HCT116 (cell line): ENCODE measurements at regions not wholly inside any gene's neighbourhood (a gene's known extent, or its start where the extent isn't known, plus 50 kb on each side); places are given as distances from the start of the nearest gene placed in this dataset.

Experiments used
- ATAC-seq: fragments of 200-7000 bp; cut with Tn5 transposase; 2 replicates; pipeline ENCODE4 v1.9.1; 2020; ENCODE audit warnings: mild to moderate bottlenecking, moderate library complexity
- BruUV-seq: library from RNA; stranded (reverse); fragments of 400-500 nt; replicated peaks from 2 replicates; lab custom pipeline; 2021; lab: Mats Ljungman, UMichigan
- CTCF ChIA-PET: fragments of 300-600 bp; sonication (Branson Sonifier 250); formaldehyde crosslinking; loops from one replicate; lab custom pipeline; 2021; ENCODE audit warnings: antibody characterized with exemption; lab: Charles Lee
- POLR2A ChIA-PET: fragments of 300-600, 350-600 bp; sonication (Branson Sonifier 250); formaldehyde crosslinking; loops from one replicate; lab custom pipeline; 2021; ENCODE audit warnings: antibody characterized with exemption; lab: Charles Lee
- RAD21 ChIA-PET, 2 experiments: fragments of 300-600 bp; sonication (Branson Sonifier 250); formaldehyde crosslinking; loops; one replicate each; lab custom pipeline; 2023; ENCODE audit warnings: low total read pairs in 2 of 2; ENCODE audit not compliant: uncharacterized antibody in 2 of 2, unreplicated experiment in 2 of 2, low non-redundant PET in 1 of 2; lab: Charles Lee
- DNase-seq: peaks from one replicate; pipeline ENCODE4 v3.0.0-alpha.2; 2010; ENCODE audit warnings: low read depth, low spot score
- H2AFZ ChIP-seq: fragments of 200-600 bp; shearing (Covaris generic), sonication (generic); 2 replicates; pipeline ENCODE4 v1.6.1; 2017; ENCODE audit warnings: low read depth, mixed run types, mixed read lengths, antibody characterized with exemption, low read length; ENCODE audit not compliant: poor library complexity, severe bottlenecking
- H3K27ac ChIP-seq: 2 replicates; pipeline ENCODE4 v1.5.1; 2012; ENCODE audit warnings: low read depth, low read length
- H3K27me3 ChIP-seq: fragments of 200-600 bp; sonication (generic); 2 replicates; pipeline ENCODE4 v1.6.1; 2016; ENCODE audit warnings: mixed run types, low read length, mixed read lengths; ENCODE audit not compliant: insufficient read depth
- H3K36me3 ChIP-seq, 2 experiments: fragments of 200-500 bp in 1 of 2; fragments of 200-600 bp in 1 of 2; sonication (Bioruptor generic) in 1 of 2; sonication (generic) in 1 of 2; 2 replicates each; pipeline versions ENCODE4 v1.5.1 to v1.6.1; 2014 to 2016; ENCODE audit warnings: low read length in 2 of 2, inconsistent platforms in 1 of 2, mixed read lengths in 1 of 2, mixed run types in 1 of 2; ENCODE audit not compliant: insufficient read depth in 2 of 2, control insufficient read depth in 1 of 2
- H3K4me1 ChIP-seq, 2 experiments: fragments of 200-600 bp in 1 of 2; sonication (generic) in 1 of 2; 2 replicates each; pipeline versions ENCODE4 v1.5.1 to v1.6.1; 2012 to 2017; ENCODE audit warnings: low read length in 2 of 2, inconsistent platforms in 1 of 2, mild to moderate bottlenecking in 1 of 2, mixed read lengths in 1 of 2, mixed run types in 1 of 2, moderate library complexity in 1 of 2; ENCODE audit not compliant: insufficient read depth in 2 of 2, control insufficient read depth in 1 of 2
- H3K4me2 ChIP-seq: fragments of 200-600 bp; sonication (generic); 2 replicates; pipeline ENCODE4 v1.6.1; 2017; ENCODE audit warnings: mixed run types, low read length, mixed read lengths
- H3K4me3 ChIP-seq, 2 experiments: fragments of 200-600 bp in 1 of 2; sonication (generic) in 1 of 2; replicated peaks in 1 of 2; 2 replicates each; pipeline ENCODE4 v1.5.1; 2011 to 2016; ENCODE audit warnings: low read length in 2 of 2, control low read depth in 1 of 2, low read depth in 1 of 2, mild to moderate bottlenecking in 1 of 2, mixed read lengths in 1 of 2, mixed run types in 1 of 2
- H3K79me2 ChIP-seq: fragments of 200-600 bp; sonication (generic); 2 replicates; pipeline ENCODE4 v1.6.1; 2017; ENCODE audit warnings: mild to moderate bottlenecking, mixed run types, low read length, moderate library complexity, mixed read lengths; ENCODE audit not compliant: insufficient read depth
- H3K9ac ChIP-seq: fragments of 200-600 bp; sonication (generic); 2 replicates; pipeline ENCODE4 v1.6.1; 2016; ENCODE audit warnings: low read length, mixed read lengths
- H3K9me2 ChIP-seq: fragments of 200-600 bp; sonication (generic), shearing (Covaris generic); 2 replicates; pipeline ENCODE4 v1.6.1; 2017; ENCODE audit warnings: mixed run types, mild to moderate bottlenecking, moderate library complexity; ENCODE audit not compliant: insufficient read depth
- H3K9me3 ChIP-seq, 2 experiments: fragments of 200-500 bp in 1 of 2; fragments of 200-600 bp in 1 of 2; sonication (Bioruptor generic) in 1 of 2; sonication (generic) in 1 of 2; 2 replicates each; pipeline ENCODE4 v1.6.1; 2014 to 2017; ENCODE audit warnings: low read length in 2 of 2, mixed read lengths in 2 of 2, inconsistent platforms in 1 of 2, low read depth in 1 of 2, mild to moderate bottlenecking in 1 of 2, mixed run types in 1 of 2, moderate library complexity in 1 of 2; ENCODE audit not compliant: control insufficient read depth in 1 of 2, insufficient read depth in 1 of 2
- H4K20me1 ChIP-seq: fragments of 200-600 bp; sonication (generic), shearing (Covaris generic); 2 replicates; pipeline ENCODE4 v1.6.1; 2017; ENCODE audit warnings: mixed run types, mild to moderate bottlenecking, moderate library complexity; ENCODE audit not compliant: insufficient read depth
- ATF3 ChIP-seq: IDR thresholded peaks from 2 replicates; pipeline ENCODE4 v1.6.1; 2012
- CEBPB ChIP-seq: IDR thresholded peaks from 2 replicates; pipeline ENCODE4 v1.6.1; 2012; ENCODE audit warnings: low read depth
- EGR1 ChIP-seq: IDR thresholded peaks from 2 replicates; pipeline ENCODE4 v1.6.1; 2012; ENCODE audit warnings: low read depth
- ELF1 ChIP-seq: IDR thresholded peaks from 2 replicates; pipeline ENCODE4 v1.6.1; 2012; ENCODE audit warnings: low read depth, borderline replicate concordance
- EZH2phosphoT487 ChIP-seq: fragments of 200-600 bp; IDR thresholded peaks from 2 replicates; pipeline ENCODE4 v1.6.1; 2018; ENCODE audit warnings: antibody characterized with exemption, borderline replicate concordance
- FOSL1 ChIP-seq: IDR thresholded peaks from 2 replicates; pipeline ENCODE4 v1.6.1; 2012; ENCODE audit warnings: low read depth
- JUND ChIP-seq: IDR thresholded peaks from 2 replicates; pipeline ENCODE4 v1.6.1; 2012
- MAX ChIP-seq: IDR thresholded peaks from 2 replicates; pipeline ENCODE4 v1.6.1; 2012
- POLR2A ChIP-seq: IDR thresholded peaks from 2 replicates; pipeline ENCODE4 v1.7.0; 2011; ENCODE audit warnings: borderline replicate concordance; ENCODE audit not compliant: insufficient read depth, insufficient read length; ENCODE audit errors: extremely low read depth
- POLR2AphosphoS5 ChIP-seq: IDR thresholded peaks from 2 replicates; pipeline ENCODE4 v1.6.1; 2011; ENCODE audit warnings: mild to moderate bottlenecking, low read depth, low read length, moderate library complexity
- RAD21 ChIP-seq: IDR thresholded peaks from 2 replicates; pipeline ENCODE4 v1.6.1; 2012; ENCODE audit warnings: low read depth, mild to moderate bottlenecking
- SIN3A ChIP-seq: IDR thresholded peaks from 2 replicates; pipeline ENCODE4 v1.6.1; 2012; ENCODE audit warnings: low read depth
- SP1 ChIP-seq: IDR thresholded peaks from 2 replicates; pipeline ENCODE4 v1.6.1; 2012; ENCODE audit warnings: low read depth
- SRF ChIP-seq: IDR thresholded peaks from 2 replicates; pipeline ENCODE4 v1.6.1; 2012; ENCODE audit warnings: low read depth
- TCF7L2 ChIP-seq: IDR thresholded peaks from 2 replicates; pipeline ENCODE4 v1.7.0; 2011; ENCODE audit warnings: borderline replicate concordance, inconsistent platforms; ENCODE audit not compliant: insufficient read depth, insufficient read length; ENCODE audit errors: extremely low read depth
- YY1 ChIP-seq: IDR thresholded peaks from 2 replicates; pipeline ENCODE4 v1.6.1; 2011; ENCODE audit warnings: low read length, low read depth, moderate library complexity, mild to moderate bottlenecking; ENCODE audit not compliant: insufficient replicate concordance; ENCODE audit errors: extremely low read depth
- ZFX ChIP-seq: fragments of 450-650 bp; IDR thresholded peaks from 2 replicates; pipeline ENCODE4 v1.6.1; 2017
- ZNF274 ChIP-seq: fragments of 200-500 bp; sonication (Bioruptor generic); IDR thresholded peaks from 2 replicates; pipeline ENCODE4 v1.6.1; 2014; ENCODE audit warnings: mild to moderate bottlenecking, low read depth, low read length, inconsistent platforms
- intact Hi-C: fragments of 100-400 bp; cut with micrococcal nuclease; formaldehyde crosslinking; loops from 2 replicates; pipeline ENCODE4 v1.10.0; 2022
- TF ChIP-seq, protein P1 (sequence below): IDR thresholded peaks from 2 replicates; pipeline ENCODE4 v1.6.1; 2011; ENCODE audit warnings: mild to moderate bottlenecking, low read length, moderate library complexity; ENCODE audit not compliant: insufficient replicate concordance; ENCODE audit errors: extremely low read depth

GRCh38 chr17:71032746-71033273 is 863.5 kb downstream of the KCNJ2 start:
- H3K4me2 ChIP-seq, result no peak overlapping the region
- no peak overlapping the region for H2AFZ ChIP-seq
- H3K36me3 ChIP-seq, result no peaks in the 10 kb centered on the region
- no peak overlapping the region for H3K4me3 ChIP-seq
- no peaks in the 10 kb centered on the region for H3K9me3 ChIP-seq
- H3K79me2 ChIP-seq, result no peaks in the 10 kb centered on the region
- no peak overlapping the region for H3K9ac ChIP-seq
- H3K27ac ChIP-seq, result no peak overlapping the region
- no peaks in the 10 kb centered on the region for H3K27me3 ChIP-seq
- TF ChIP-seq POLR2AphosphoS5 (no peak), POLR2A (no peak), ATF3 (no peak), ZFX (no peak), RAD21 (no peak), SIN3A (no peak), TCF7L2 (no peak), EZH2phosphoT487 (no peak), MAX (no peak), YY1 (no peak), ELF1 (no peak), JUND (no peak), CEBPB (no peak), FOSL1 (no peak), SRF (no peak), SP1 (no peak), ZNF274 (no peak), EGR1 (no peak)
- TF ChIP-seq, protein P1, sequence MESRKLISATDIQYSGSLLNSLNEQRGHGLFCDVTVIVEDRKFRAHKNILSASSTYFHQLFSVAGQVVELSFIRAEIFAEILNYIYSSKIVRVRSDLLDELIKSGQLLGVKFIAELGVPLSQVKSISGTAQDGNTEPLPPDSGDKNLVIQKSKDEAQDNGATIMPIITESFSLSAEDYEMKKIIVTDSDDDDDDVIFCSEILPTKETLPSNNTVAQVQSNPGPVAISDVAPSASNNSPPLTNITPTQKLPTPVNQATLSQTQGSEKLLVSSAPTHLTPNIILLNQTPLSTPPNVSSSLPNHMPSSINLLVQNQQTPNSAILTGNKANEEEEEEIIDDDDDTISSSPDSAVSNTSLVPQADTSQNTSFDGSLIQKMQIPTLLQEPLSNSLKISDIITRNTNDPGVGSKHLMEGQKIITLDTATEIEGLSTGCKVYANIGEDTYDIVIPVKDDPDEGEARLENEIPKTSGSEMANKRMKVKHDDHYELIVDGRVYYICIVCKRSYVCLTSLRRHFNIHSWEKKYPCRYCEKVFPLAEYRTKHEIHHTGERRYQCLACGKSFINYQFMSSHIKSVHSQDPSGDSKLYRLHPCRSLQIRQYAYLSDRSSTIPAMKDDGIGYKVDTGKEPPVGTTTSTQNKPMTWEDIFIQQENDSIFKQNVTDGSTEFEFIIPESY, result no peak
- RAD21 ChIA-PET, result no interaction called here
- CTCF ChIA-PET, result no interaction called here
- no peaks in the 10 kb centered on the region for H3K9me2 ChIP-seq
- DNase-seq (no peak), ATAC-seq (no peak)
- no peaks in the 10 kb centered on the region for H4K20me1 ChIP-seq
- POLR2A ChIA-PET, result no interaction called here
- intact Hi-C loops, result no loop called here
- no peaks in the 10 kb centered on the region for H3K4me1 ChIP-seq
- no TSS peak for BruUV-seq
